HG03060 (cell line): ENCODE measurements at regions not wholly inside any gene's neighbourhood (a gene's known extent, or its start where the extent isn't known, plus 50 kb on each side); places are given as distances from the start of the nearest gene placed in this dataset.

Source experiments
- ATAC-seq: cut with Tn5 transposase; IDR thresholded peaks from one replicate; pipeline ENCODE4 v1.9.1; 2021; ENCODE audit warnings: low read depth, moderate number of reproducible peaks; ENCODE audit not compliant: unreplicated experiment

DNA sequence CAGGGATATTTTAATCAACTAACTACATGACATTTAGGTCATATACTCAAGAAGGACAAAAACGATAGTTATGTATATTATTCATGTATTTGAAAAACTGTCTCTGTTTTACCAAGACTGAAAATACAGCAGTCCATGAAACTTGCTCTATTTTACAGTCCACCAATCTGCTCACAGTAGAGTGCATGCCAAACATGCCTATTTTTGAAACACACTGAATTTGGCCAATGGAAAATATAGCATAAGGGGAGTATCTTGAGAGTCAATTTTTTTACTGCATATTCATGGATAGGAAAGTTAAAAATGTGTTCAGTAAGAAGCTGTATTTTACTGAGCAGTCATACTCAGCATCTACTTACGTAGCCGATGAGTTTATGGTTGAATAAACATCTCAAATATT, 621.2 kb upstream of the CHORDC1 start:
- no peak for ATAC-seq

DNA sequence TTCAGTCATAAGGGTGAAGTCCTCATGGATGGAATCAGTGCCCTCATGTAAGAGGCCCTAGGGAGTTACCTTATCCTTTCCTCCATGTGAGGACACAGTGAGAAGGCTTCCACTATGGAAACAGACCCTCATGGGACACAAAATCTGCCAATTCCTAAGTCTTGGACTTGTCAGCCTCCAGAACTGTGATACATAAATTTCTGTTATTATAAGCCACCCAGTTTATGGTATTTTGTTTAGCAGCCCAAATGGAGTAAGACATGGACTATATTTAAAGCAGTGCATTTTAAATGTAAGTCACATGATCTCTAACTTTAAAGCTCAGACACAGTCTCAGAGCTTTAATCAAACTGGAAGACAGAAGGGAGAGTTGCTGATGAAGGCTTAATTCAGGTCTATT, 619.8 kb upstream of the CHORDC1 start:
- ATAC-seq, result no peak

DNA sequence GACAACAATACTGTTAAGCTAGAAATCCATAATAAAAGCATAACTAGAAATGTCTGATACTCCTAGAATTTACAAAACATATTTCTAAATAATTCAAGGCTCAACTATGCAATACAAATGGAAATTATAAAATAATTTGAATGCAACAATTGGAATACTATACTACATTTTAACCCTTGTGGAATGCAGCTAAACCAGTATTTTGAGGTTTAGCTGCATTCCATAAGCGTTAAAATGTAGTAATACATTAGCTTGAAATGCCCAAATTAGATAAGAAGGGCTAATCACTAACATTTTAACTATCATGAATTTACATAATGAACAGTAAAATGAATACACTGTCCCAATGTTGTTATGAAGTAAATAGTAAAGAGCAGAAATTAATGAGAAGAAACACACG, 617.2 kb upstream of the CHORDC1 start:
- ATAC-seq, result no peak

DNA sequence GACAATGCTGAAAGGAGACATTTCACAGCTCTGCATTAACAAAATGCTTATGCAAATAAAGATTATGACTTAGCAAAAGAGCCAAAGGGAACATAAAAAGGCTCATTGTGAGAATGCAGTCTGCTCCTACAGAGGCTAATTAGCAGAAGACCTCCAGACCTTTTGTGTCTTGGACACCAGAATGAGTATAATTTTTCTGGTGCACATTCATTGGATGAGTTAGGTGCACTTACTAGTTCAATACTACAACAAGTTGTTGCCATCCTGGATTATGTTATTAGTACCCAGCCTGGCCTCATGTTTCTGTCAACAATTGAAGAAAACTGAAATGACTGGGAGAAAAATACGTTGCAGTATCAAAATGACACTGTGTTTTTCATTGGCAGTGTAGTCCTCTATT, 613.2 kb upstream of the CHORDC1 start:
- no peak for ATAC-seq

DNA sequence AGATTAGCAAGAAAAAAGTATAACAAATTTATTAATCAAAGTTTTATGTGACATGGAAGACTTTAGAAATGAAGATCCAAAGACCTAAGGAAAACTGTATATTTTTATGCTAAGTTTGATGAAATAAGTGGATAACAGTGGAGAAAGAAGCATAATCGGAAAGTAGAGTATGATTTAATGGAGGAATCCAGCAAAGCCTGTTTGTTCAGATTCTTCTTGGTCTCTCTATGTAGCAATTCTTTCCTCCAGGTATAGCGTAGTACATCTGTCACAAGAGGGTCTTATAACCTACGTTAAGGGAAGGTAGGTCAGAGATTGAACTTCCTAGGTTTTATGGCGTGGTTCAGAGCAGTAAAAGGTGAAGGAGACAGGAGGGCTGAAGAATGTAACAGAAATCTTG, 600.6 kb upstream of the CHORDC1 start:
- no peak for ATAC-seq

DNA sequence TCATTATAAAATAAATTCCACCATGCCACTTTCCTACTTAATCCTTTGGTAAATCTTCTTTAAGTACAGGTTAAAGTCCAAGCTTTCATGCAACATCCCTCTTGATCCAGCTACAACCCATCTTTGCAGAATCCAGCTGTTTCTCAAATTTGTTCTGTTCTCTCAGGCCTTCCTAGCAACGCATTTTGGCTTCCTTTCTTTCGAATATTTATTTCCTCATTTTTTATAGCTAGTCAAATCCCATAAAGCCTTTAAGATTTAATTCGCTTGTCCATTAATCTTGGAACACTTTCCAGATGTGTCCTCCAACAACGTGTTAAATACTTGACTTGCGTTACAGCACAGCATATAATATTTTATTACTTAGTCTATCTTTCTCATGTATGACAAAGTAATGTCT, 600.1 kb upstream of the CHORDC1 start:
- no peak for ATAC-seq

DNA sequence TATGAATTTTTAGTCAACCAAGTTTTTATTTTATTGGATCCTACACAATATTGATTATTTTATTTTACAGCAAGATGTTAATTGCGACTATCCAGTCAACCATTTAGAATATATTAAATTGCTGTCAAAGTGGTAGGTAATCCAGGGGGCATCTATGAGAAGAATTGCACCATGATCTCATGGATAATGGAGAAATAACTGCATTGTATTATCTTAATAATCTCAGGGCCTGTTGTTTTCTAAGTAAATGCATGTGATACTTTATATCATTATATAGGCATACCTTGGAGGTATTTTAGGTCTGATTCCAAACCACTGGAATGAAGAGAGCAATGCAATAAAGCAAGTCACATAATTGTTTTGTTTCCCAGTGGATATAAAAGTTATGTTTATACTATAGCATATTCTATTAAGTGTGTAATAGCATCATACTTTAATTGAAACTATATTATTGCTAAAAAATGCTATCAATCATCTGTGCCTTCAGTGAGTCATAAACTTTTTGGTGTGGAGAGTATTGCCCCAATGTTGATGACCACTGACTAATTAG, 595.4 kb upstream of the CHORDC1 start:
- no peak for ATAC-seq

DNA sequence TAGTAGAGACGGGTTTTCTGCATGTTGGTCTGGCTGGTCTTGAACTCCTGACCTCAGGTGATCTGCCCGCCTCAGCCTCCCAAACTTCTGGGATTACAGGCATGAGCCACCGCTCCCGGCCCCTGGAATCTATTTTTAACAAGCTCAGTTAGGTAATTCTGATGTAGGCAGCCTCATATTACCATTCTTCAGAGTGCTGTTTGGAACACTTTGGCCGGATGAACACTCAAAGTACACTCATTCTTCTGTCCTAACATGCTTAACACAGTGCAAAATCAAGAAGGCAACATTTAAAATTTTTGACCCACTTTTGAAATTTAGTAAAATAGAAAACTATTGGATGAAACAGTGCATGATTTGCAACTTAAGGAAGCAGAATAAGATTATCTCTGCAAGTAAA, 586.7 kb upstream of the CHORDC1 start:
- ATAC-seq, result no peak

DNA sequence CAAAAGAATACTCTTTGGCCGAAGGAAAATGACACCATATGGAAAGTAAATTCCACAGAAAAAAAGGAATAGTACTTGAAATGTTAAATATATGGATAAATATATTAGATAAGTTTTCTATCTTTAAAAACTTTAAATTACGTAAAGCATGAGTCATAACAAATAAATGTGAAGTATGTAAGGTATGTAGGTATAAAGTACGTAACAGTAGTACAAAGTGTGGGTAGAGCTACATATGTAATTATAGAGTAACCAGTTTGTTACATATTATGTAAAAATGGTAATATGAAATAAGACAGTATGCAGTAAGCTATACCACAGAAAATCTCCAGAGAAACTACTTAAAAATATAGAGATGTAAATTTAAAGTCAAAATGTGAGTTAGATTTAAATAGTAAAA, 582.3 kb upstream of the CHORDC1 start:
- no peak for ATAC-seq

DNA sequence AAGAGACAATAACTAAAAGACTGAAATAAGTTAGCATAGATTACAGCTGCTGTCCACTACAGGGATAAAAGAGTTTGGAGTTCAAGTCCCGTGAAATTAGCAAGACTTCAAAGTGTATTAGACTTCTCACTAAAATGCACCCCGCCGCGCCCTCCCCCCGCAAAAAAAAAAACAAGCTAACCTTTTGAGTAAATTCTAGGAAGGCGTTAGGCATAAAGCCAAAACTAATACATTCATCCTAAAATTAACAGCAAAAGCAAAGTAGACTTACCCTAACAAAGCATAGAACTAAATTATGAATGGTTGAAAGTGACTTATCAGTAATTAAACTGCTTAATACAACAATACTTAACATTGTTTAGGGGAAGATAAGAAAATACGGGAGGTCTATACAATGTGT, 581.0 kb upstream of the CHORDC1 start:
- no peak for ATAC-seq

DNA sequence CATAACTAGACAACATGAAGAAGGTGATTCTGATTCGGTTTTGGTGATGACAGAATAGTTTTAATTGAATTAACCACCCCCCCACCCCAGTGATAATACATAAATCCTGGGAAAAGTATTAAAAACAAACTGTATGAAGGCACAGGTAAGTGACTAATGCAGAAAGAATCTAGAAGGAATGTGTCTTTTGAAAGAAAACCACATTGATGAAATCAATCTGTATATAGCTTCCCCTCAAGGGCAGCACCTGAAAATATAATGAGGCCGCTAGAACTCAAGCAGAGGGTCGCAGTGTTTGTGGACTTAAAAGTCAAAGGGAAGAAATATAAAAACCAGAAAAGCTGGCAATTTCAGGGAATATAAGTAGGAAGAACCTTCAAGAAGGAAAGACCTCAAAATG, 580.5 kb upstream of the CHORDC1 start:
- ATAC-seq, result no peak

DNA sequence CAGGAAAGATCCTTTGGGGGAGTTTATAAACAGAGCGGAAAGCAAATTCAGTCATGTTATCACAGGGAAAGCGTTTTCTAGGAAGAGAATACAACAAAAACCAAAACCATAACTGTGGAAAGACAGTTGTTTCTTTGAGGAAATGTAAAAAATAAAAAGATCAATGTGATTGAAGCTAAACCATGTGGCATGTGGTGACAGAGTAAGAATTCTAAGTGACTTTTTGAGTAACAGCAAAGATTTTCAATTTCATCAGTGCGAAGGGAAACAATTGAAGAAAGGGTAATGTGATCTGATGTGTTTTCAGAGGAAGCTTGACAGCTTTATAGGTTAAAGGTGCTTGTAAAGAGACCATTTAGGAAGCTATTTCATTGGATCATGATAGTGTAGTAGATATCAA, 575.9 kb upstream of the CHORDC1 start:
- ATAC-seq, result no peak

DNA sequence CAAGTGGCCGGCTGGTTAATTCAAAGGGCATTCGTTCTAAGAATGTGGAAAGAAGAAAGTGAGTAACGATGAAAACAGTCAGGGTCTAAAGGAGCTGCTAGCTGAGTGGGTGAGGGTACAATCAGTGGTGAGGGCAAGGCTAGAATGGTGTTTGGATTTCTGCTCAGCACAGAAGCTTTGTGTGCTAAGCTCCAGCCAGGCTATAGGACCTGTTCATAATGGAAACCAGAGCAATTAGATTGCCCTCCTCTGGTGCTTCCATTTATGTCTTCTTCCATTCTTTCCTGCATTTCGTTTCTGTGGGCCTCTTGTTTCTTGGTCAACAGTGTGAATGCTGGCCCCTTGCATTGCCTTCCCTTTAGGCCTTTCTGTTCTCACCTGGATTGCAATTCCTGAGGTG, 572.9 kb upstream of the CHORDC1 start:
- no peak for ATAC-seq

DNA sequence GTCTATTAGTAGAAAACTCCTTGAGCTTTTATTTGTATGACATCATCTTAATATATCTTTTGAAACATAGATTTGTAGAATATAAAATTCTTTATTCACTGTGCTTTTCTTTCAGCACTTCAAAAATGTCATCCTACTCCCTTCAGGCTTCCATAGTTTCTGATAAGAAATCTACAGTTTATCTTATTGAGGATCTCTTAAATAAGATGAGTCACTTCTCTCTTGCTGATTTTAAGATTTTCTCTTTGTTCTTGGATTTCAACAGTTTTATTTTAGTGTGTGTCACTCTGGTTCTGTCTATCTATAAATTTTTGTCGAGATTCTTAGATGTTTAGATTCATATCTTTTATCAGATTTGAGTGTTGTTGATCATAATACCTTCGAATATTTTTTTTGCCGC, 566.1 kb upstream of the CHORDC1 start:
- ATAC-seq, result no peak

DNA sequence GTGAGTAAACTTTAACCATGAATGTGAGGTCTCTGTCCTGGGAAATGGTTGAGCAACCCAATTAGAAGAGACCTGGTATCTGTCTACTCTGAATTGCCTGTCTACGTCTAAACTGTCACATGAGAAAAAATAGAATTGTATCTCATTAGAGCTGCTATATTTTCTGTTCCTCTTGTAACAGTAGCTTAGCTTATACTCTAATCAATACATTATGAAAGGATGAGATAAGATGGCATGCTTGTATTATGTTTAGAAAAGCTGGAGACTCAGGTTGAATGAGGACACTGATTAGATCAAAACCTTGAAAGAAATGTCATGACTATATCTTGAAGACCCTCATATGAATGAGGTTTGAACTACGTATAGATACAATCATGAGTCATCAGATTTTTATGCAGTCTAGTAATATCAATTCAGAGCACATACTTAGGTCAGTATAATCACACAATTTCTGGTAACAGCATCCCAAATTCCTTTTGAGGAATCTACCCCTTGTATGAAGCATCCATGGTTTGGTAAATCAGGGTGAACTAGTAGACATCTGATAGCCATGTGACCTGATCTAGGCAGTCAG, 561.5 kb upstream of the CHORDC1 start:
- ATAC-seq, result no peak

DNA sequence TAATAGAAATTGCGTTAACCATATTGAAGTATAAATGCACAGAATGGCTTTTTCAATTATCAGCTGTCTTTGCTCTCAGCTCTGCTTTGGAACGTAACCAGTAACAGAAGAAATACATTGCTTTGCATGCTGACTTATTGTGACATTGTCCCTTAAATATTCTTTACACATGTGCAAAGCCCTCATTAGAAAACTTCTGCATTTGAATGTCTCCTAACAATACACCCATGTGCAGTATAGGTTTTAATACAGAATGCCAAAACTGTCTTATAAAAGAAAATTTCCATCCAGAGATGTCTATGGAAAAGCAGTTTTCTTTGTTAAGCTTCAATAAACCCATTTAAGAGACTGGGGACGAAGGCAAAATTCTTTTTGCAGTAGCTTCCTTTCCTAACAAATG, 560.3 kb upstream of the CHORDC1 start:
- no peak for ATAC-seq

DNA sequence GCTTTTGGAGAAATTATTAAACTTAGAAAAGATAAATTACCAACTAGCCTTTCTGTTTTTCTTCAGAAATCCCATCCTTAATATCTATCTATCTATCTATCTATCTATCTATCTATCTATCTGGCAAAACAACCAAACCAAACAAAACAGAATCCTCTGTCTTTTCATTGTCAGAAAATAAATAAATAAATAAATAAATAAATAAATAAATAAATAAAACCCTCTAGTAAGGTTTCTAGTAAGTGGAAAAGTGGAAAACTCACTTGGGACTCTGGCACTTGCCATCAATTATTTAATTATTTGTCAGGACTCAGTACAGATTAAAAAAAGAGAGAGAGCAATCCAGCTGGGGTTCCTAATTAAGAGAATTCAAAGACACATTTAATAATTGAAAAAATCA, 556.2 kb upstream of the CHORDC1 start:
- ATAC-seq, result no peak

DNA sequence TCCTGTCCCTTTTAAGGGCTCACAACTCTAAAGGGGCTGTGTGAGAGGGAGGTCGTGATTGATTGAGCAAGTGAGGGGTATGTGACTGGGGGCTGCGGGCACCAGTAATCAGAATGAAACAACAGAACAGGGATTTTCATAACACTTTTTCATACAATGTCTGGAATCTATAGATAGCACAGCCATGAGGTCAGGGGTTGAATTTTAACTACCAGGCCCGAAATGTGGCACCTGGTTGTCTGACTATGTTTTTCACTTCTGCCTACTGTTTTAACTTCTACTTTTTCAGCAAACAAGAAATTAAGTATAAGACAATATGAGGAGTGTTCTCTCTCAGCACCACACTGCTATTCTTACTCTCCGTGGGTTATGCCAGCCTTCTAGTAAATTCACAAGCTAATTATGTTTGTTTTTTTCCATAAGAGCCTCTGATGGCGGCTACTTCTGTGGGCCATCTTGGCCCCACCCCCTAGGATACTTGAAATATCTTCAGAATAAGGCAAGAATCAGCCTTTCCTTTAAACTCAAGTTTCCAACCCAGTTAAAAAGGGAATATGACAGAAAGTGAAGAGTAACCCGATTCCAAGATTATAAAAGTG, 552.8 kb upstream of the CHORDC1 start:
- no peak for ATAC-seq

DNA sequence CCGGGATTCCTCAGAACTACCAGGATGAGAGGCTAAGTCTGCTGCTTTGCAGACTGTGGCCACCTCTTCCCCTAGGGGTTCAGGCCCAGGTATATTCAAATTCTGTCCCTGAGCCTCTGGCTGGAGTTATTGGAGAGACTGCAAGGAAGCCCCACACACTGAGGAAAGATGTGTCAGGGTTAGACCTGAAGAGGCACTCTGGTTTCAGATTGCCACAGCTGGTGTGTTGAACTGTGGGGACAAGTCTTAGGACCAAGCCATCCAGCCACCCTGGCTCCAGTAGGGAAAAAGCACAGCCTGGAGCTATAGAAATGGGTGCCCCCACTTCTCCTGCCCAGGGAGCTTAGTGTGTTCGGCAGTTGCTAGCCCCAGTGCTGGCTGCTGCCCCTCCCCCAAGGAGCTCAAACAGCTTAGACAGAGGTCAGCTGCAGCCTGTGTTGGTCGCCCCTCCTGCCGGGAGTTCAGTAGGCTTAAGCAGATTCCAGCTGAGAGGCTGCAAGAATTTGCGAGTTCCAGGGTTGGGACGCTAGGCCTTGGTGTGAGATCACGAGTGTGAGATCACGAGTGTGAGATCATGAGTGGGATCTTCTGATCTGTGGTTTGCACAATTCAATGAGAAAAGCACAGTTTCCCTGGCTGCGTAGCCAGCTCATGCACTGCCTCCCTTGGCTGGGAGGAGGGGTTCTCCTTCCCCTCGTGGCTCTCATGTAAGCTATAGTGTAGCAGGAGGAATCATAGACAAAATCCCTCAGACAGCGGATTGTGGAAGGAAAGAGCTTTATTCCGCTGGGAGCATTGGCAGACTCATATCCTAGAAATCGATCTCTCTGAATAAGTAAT, 552.1 kb upstream of the CHORDC1 start:
- ATAC-seq, result no peak

DNA sequence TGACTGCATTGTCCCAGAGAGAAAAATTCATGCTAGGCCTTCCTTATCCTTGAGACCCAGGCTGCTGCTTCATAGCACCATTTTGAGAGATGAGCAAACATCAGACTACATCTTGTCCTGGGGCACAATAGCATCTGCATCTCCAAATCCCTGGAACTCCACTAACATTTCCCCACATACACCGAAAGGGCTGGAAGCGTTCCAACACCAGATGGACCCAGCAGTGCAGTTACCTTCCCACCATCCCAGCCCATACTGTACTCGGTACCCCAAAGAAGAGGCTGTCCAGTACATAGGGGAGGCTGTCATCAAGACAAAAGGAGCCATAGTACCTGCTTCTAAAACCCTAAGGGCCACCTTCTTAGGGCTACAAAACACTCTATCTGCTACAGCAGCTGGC, 547.2 kb upstream of the CHORDC1 start:
- ATAC-seq, result no peak

DNA sequence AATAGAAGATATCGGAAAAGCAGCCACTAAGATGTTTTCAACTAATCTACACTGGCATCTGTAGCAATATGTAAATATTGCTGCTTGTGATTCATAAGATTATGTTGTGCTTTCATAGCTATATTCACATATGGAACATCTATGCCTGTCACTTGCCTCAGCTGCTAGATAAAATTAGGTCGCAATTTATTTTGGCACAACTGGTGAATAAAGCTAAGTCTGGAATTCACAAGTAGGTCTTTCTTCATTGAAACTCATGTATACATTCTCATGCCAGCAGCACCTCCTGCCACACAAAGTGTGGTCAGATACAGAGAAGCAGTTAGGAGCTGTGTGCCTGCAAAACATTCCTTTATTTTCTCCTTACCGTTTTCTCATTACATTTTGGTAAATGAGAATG, 543.3 kb upstream of the CHORDC1 start:
- no peak for ATAC-seq

DNA sequence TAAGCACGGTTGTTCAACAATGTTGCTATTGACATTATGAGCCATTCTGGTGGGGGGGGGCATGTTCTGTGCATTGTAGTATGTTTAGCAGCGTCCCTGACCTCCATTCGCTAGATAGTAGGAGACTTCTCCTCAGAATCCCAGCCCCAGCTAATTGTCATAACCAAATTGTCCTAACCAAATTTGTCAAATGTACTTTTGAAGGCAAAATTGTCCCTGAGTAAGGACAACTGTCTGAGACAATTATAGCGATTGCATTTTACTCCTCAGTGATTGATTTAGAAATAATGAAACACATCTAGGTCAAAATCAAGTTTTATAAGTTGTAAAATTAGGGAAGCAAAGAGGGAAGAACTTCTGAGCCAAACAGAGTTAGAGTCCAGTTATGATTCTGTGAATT, 541.8 kb upstream of the CHORDC1 start:
- ATAC-seq, result no peak
